ENCODE measurements at regions not wholly inside any gene's neighbourhood (a gene's known extent, or its start where the extent isn't known, plus 50 kb on each side); places are given as distances from the start of the nearest gene placed in this dataset.
"Not testable (repeated sequence)": the region's sequence is repeated elsewhere in the genome, so short reads cannot be mapped to it uniquely, and the experiment has no call there.

- not testable (repeated sequence) for TF ChIP-seq CTCF (IDR thresholded peaks at IDR 0.05; ENCODE audit: low read depth, low read length); EZH2phosphoT487 (IDR thresholded peaks at IDR 0.05; ENCODE audit: low read depth)
These were observed 896.0 kb downstream of the TUBA3C start for GRCh38 chr13:18285663-18286062.
